GM12878 (cell line): ENCODE measurements at regions not wholly inside any gene's neighbourhood (a gene's known extent, or its start where the extent isn't known, plus 50 kb on each side); places are given as distances from the start of the nearest gene placed in this dataset.

Experiments used
- CTCF ChIP-seq, 3 experiments: IDR thresholded peaks in 2 of 3; conservative IDR thresholded peaks in 1 of 3; 2 replicates each; pipeline ENCODE4 v1.5.1; 2011; ENCODE audit warnings: low read depth in 3 of 3, low read length in 3 of 3, mild to moderate bottlenecking in 3 of 3, control low read depth in 2 of 3, moderate library complexity in 2 of 3, inconsistent platforms in 1 of 3, mixed read lengths in 1 of 3; ENCODE audit not compliant: control insufficient read depth in 2 of 3, insufficient read depth in 1 of 3; ENCODE audit errors: extremely low read depth in 1 of 3
- FOXM1 ChIP-seq: IDR thresholded peaks from 2 replicates; pipeline ENCODE4 v1.6.1; 2012; ENCODE audit warnings: low read depth, mild to moderate bottlenecking, inconsistent platforms, low read length, moderate library complexity
- MYC ChIP-seq: IDR thresholded peaks from 2 replicates; pipeline ENCODE4 v1.6.1; 2011; ENCODE audit warnings: mild to moderate bottlenecking, low read length, moderate library complexity, inconsistent platforms; ENCODE audit not compliant: insufficient read depth, insufficient replicate concordance, insufficient read length, severe bottlenecking
- NRF1 ChIP-seq: conservative IDR thresholded peaks from 2 replicates; pipeline ENCODE4 v1.6.1; 2011; ENCODE audit warnings: mild to moderate bottlenecking, low read depth, low read length, improper control_type of control experiment
- POLR2A ChIP-seq: IDR thresholded peaks from 2 replicates; pipeline ENCODE4 v1.6.1; 2011; ENCODE audit warnings: low read depth, mild to moderate bottlenecking, low read length
- POLR2AphosphoS5 ChIP-seq: IDR thresholded peaks from 2 replicates; pipeline ENCODE4 v1.6.1; 2011; ENCODE audit warnings: mild to moderate bottlenecking, low read length, inconsistent platforms
- RAD21 ChIP-seq: IDR thresholded peaks from 2 replicates; pipeline ENCODE4 v1.6.1; 2011; ENCODE audit warnings: mild to moderate bottlenecking, low read depth, low read length, moderate library complexity; ENCODE audit not compliant: insufficient read depth
- RAD51 ChIP-seq: fragments of 450-650 bp; IDR thresholded peaks from 2 replicates; pipeline ENCODE4 v1.6.1; 2016; ENCODE audit warnings: moderate library complexity, mild to moderate bottlenecking, inconsistent platforms
- REST ChIP-seq: IDR thresholded peaks from 2 replicates; pipeline ENCODE4 v1.6.1; 2012; ENCODE audit warnings: mild to moderate bottlenecking, low read depth, low read length
- SP1 ChIP-seq: IDR thresholded peaks from one replicate; pipeline ENCODE4 v1.6.1; 2011; ENCODE audit warnings: low read depth, low read length
- YY1 ChIP-seq: IDR thresholded peaks from 2 replicates; pipeline ENCODE4 v1.6.1; 2011; ENCODE audit warnings: low read depth, mild to moderate bottlenecking, low read length
- ZNF274 ChIP-seq: IDR thresholded peaks from one replicate; pipeline ENCODE4 v1.8.0; 2011; ENCODE audit not compliant: insufficient read length, insufficient read depth

GRCh38 chr2:210954386-210954907 lies 398.0 kb downstream of the CPS1 start:
- TF ChIP-seq SP1 = no peak
- no peak for TF ChIP-seq YY1
- no peak for TF ChIP-seq CTCF (IDR thresholded peaks at IDR 0.05 in 2 of 3, conservative IDR thresholded peaks at IDR 0.05 in 1 of 3; ENCODE audit: control insufficient read depth in 2 of 3, extremely low read depth in 1 of 3, insufficient read depth in 1 of 3, low read depth in 3 of 3, low read length in 3 of 3)
- TF ChIP-seq RAD21 = no peak
- no peak for TF ChIP-seq REST
- no peak for TF ChIP-seq MYC
- TF ChIP-seq POLR2AphosphoS5 = no peak
- no peak for TF ChIP-seq FOXM1
- no peak for TF ChIP-seq NRF1
- TF ChIP-seq RAD51 = no peak
- TF ChIP-seq POLR2A = no peak
- no peak for TF ChIP-seq ZNF274
